Anterior cingulate cortex (tissue), 58 donors: ENCODE measurements at regions not wholly inside any gene's neighbourhood (a gene's known extent, or its start where the extent isn't known, plus 50 kb on each side); places are given as distances from the start of the nearest gene placed in this dataset.

ENCODE experiments used
- DNase-seq, 58 donors: peaks; one replicate each; lab custom pipeline; 2025; lab: John Stamatoyannopoulos, UW

GRCh38 chr15:85935182-85935581 is 140.5 kb upstream of the KLHL25 start:
- DNase-seq: no peak

GRCh38 chr15:85937661-85938060 is 142.0 kb upstream of the AGBL1 start:
- no peak for DNase-seq

GRCh38 chr15:85941186-85941855 is 138.3 kb upstream of the AGBL1 start:
- DNase-seq: no peak

- no peak for DNase-seq
These were observed 137.0 kb upstream of the AGBL1 start for GRCh38 chr15:85942632-85943031.

GRCh38 chr15:85943151-85943550 is 136.5 kb upstream of the AGBL1 start:
- DNase-seq: no peak

GRCh38 chr15:85943791-85944190 is 135.9 kb upstream of the AGBL1 start:
- DNase-seq: peak in 1 of 58 donors; percentile 14

GRCh38 chr15:85947021-85947420 is 132.7 kb upstream of the AGBL1 start:
- no peak for DNase-seq

- no peak for DNase-seq
These were observed 131.7 kb upstream of the AGBL1 start for GRCh38 chr15:85947936-85948335.

- DNase-seq: no peak
These were observed 129.6 kb upstream of the AGBL1 start for GRCh38 chr15:85950101-85950500.

GRCh38 chr15:85954586-85954985 is 125.1 kb upstream of the AGBL1 start:
- no peak for DNase-seq

GRCh38 chr15:85955501-85956391 is 123.9 kb upstream of the AGBL1 start:
- DNase-seq: no peak

- no peak for DNase-seq
These were observed 123.0 kb upstream of the AGBL1 start for GRCh38 chr15:85956532-85957275.

GRCh38 chr15:85959611-85960010 is 120.1 kb upstream of the AGBL1 start:
- no peak for DNase-seq

- no peak for DNase-seq
These were observed 119.3 kb upstream of the AGBL1 start for GRCh38 chr15:85960381-85960780.

- no peak for DNase-seq
These were observed 117.8 kb upstream of the AGBL1 start for GRCh38 chr15:85961821-85962220.

GRCh38 chr15:85963262-85963760 is 116.4 kb upstream of the AGBL1 start:
- no peak for DNase-seq

GRCh38 chr15:85964471-85964870 is 115.2 kb upstream of the AGBL1 start:
- DNase-seq: no peak

- no peak for DNase-seq
These were observed 112.1 kb upstream of the AGBL1 start for GRCh38 chr15:85967553-85967952.

- DNase-seq: no peak
These were observed 106.7 kb upstream of the AGBL1 start for GRCh38 chr15:85972805-85973540.
